D721Med (cell line): ENCODE measurements at regions not wholly inside any gene's neighbourhood (a gene's known extent, or its start where the extent isn't known, plus 50 kb on each side); places are given as distances from the start of the nearest gene placed in this dataset.

Experiments
- DNase-seq: peaks from one replicate; pipeline ENCODE4 v3.0.0; 2011; ENCODE audit warnings: low spot score; ENCODE audit not compliant: insufficient read length
- FAIRE-seq: peaks from 2 replicates; lab custom pipeline; 2011; peaks lifted over from hg19 to GRCh38; lab: Jason Lieb, UNC
- CTCF ChIP-seq: IDR thresholded peaks from 2 replicates; pipeline ENCODE4 v1.5.1; 2012; ENCODE audit warnings: mild to moderate bottlenecking, control low read depth; ENCODE audit not compliant: insufficient read depth; ENCODE audit errors: missing control alignments

- no peak for TF ChIP-seq CTCF
- no peak for DNase-seq
- FAIRE-seq = no peak
Measured at GRCh38 chr4:20381005-20381404, 129.3 kb downstream of the SLIT2 start.

- DNase-seq (no peak), FAIRE-seq (no peak)
- no peak for TF ChIP-seq CTCF
Measured at GRCh38 chr4:20383283-20383682, 131.6 kb downstream of the SLIT2 start.

- FAIRE-seq (no peak), DNase-seq (no peak)
Measured at GRCh38 chr4:20383969-20384368, 132.3 kb downstream of the SLIT2 start.

GRCh38 chr4:20384456-20384855 lies 132.8 kb downstream of the SLIT2 start:
- DNase-seq = no peak
- TF ChIP-seq CTCF = no peak
- FAIRE-seq = peak; percentile 88

More at GRCh38 chr4:20383969-20384368, 132.3 kb downstream of the SLIT2 start:
- TF ChIP-seq CTCF = no peak

- TF ChIP-seq CTCF = no peak
- DNase-seq (no peak), FAIRE-seq (peak; percentile 56)
Measured at GRCh38 chr4:20386001-20386740, 134.5 kb downstream of the SLIT2 start.

DNA sequence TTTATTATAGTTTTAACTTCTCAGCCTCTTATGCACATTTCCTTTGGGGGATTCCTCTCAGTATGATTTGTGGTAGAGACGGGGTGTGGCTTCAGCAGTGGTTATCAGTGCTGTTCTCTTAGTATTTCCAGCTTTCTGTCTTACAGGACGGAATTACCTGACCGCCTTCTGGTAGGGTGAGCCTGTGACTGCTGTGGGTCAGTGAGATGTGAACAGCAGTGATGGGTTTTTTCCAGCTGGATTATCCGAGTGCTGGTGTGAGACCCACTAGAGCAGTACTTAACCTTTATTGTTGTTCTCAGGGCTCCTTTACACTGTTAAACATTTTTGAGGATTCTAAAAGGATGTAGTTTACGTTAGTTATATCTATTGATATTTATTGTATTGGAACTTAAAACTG lies 135.2 kb downstream of the SLIT2 start:
- DNase-seq = no peak
- no peak for FAIRE-seq
- TF ChIP-seq CTCF = no peak

DNA sequence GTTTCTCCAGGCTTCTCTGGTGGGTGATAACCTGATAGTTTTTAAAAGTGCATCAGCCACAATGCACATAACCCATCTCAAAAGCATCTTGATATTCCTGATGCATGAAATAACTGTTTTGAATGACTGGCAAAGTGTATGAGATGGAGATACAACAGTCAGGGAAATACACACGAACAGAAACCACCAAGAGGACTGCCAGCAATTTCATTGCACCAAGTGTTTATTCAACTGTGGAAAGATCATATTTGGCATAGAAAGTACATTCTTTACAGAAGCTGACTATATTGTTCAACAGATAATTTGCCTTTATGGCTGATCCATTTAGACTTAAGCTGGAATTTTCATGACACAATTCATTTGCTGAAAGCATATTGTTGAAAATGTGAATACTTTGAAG lies 139.5 kb downstream of the SLIT2 start:
- DNase-seq (no peak), FAIRE-seq (no peak)
- TF ChIP-seq CTCF = no peak
